K562 (cell line): ENCODE measurements at regions not wholly inside any gene's neighbourhood (a gene's known extent, or its start where the extent isn't known, plus 50 kb on each side); places are given as distances from the start of the nearest gene placed in this dataset.

Experiments
- ATAC-seq: fragments of 200-7000 bp; cut with Tn5 transposase; 3 replicates; pipeline ENCODE4 v1.9.1; 2020; ENCODE audit warnings: moderate library complexity
- BruUV-seq: library from RNA; stranded (reverse); fragments of 400-500 nt; replicated peaks from 2 replicates; lab custom pipeline; 2021; lab: Mats Ljungman, UMichigan
- CTCF ChIA-PET: fragments of 300-600 bp; formaldehyde crosslinking; extraction: SDS; loops from one replicate; lab custom pipeline; 2021; ENCODE audit warnings: low intra/inter-chr PET ratio; lab: Yijun Ruan, JAX
- POLR2A ChIA-PET: fragments of 300-600, 350-650 bp; sonication (Branson Sonifier 250); formaldehyde crosslinking; extraction: SDS; loops from one replicate; lab custom pipeline; 2021; ENCODE audit warnings: antibody characterized with exemption, inconsistent platforms; lab: Yijun Ruan, JAX
- DNase-seq, 4 experiments: peaks; one replicate each; pipeline versions ENCODE4 v3.0.0 to v3.0.0-alpha.2; 2011 to 2018; ENCODE audit warnings: low spot score in 3 of 4, mixed read lengths in 3 of 4; ENCODE audit errors: extremely low read depth in 1 of 4
- FAIRE-seq: peaks from 2 replicates; lab custom pipeline; 2011; peaks lifted over from hg19 to GRCh38; lab: Jason Lieb, UNC
- H2AFZ ChIP-seq: 2 replicates; pipeline ENCODE4 v1.6.0; 2011; ENCODE audit warnings: low read depth, low read length, control low read depth, inconsistent platforms
- H3K27ac ChIP-seq: fragments of 200-600 bp; 3 replicates; pipeline ENCODE4 v1.8.0; 2011; ENCODE audit warnings: low read depth, mild to moderate bottlenecking, control low read depth, inconsistent platforms, low read length, moderate library complexity, mixed read lengths; ENCODE audit errors: extremely low read depth
- H3K27me3 ChIP-seq, 2 experiments: fragments of 300-600 bp in 1 of 2; 2 replicates in 1 of 2; 3 replicates in 1 of 2; pipeline versions ENCODE4 v1.6.0 to v1.8.0; 2011; ENCODE audit warnings: inconsistent platforms in 2 of 2, low read length in 2 of 2, mild to moderate bottlenecking in 1 of 2, mixed read lengths in 1 of 2, moderate library complexity in 1 of 2; ENCODE audit not compliant: control insufficient read depth in 2 of 2, insufficient read depth in 2 of 2
- H3K36me3 ChIP-seq: fragments of 300-600 bp; 3 replicates; pipeline ENCODE4 v1.8.0; 2011; ENCODE audit warnings: mild to moderate bottlenecking, low read length, inconsistent platforms; ENCODE audit not compliant: control insufficient read depth, insufficient read depth
- H3K4me1 ChIP-seq, 2 experiments: fragments of 200-600 bp in 1 of 2; replicated peaks in 1 of 2; 2 replicates in 1 of 2; 3 replicates in 1 of 2; pipeline versions ENCODE4 v1.5.1 to v1.8.0; 2011; ENCODE audit warnings: inconsistent platforms in 2 of 2, low read length in 2 of 2, mild to moderate bottlenecking in 1 of 2, mixed read lengths in 1 of 2, moderate library complexity in 1 of 2; ENCODE audit not compliant: control insufficient read depth in 2 of 2, insufficient read depth in 2 of 2
- H3K4me2 ChIP-seq: 2 replicates; pipeline ENCODE4 v1.6.1; 2011; ENCODE audit warnings: low read length, control low read depth, inconsistent platforms, mixed read lengths; ENCODE audit not compliant: insufficient read depth
- H3K4me3 ChIP-seq: fragments of 200-600 bp; sonication (generic), shearing (Covaris generic); 2 replicates; pipeline ENCODE4 v1.5.1; 2016; ENCODE audit warnings: control low read depth, inconsistent platforms
- H3K79me2 ChIP-seq: fragments of 200-600 bp; 3 replicates; pipeline ENCODE4 v1.8.0; 2011; ENCODE audit warnings: low read length, inconsistent platforms; ENCODE audit not compliant: control insufficient read depth, insufficient read depth
- H3K9ac ChIP-seq, 2 experiments: 2 replicates each; pipeline versions ENCODE4 v1.6.0 to v1.6.1; 2011; ENCODE audit warnings: low read depth in 2 of 2, low read length in 2 of 2, control low read depth in 1 of 2, inconsistent platforms in 1 of 2, mild to moderate bottlenecking in 1 of 2, mixed read lengths in 1 of 2; ENCODE audit not compliant: insufficient read depth in 1 of 2
- H3K9me1 ChIP-seq: one replicate; pipeline ENCODE4 v1.6.0; 2011; ENCODE audit warnings: inconsistent platforms, mild to moderate bottlenecking, low read length, moderate library complexity; ENCODE audit not compliant: control insufficient read depth, insufficient read depth
- H3K9me3 ChIP-seq: replicated peaks from 2 replicates; pipeline ENCODE4 v1.5.1; 2011; ENCODE audit warnings: low read depth, low read length, inconsistent platforms; ENCODE audit not compliant: control insufficient read depth, insufficient read depth
- H4K20me1 ChIP-seq: replicated peaks from 2 replicates; pipeline ENCODE4 v1.6.1; 2011; ENCODE audit warnings: low read length, inconsistent platforms, mixed read lengths; ENCODE audit not compliant: control insufficient read depth, insufficient read depth
- GTF3C2 ChIP-seq: IDR thresholded peaks from 3 replicates; pipeline ENCODE4 v1.6.1; 2011; ENCODE audit warnings: borderline replicate concordance, mild to moderate bottlenecking, moderate library complexity; ENCODE audit not compliant: insufficient read length; ENCODE audit errors: extremely low read depth
- MEIS2 ChIP-seq: fragments of 450-650 bp; IDR thresholded peaks from 2 replicates; pipeline ENCODE4 v1.6.1; 2014; ENCODE audit warnings: mild to moderate bottlenecking; ENCODE audit not compliant: partially characterized antibody
- NR2C1 ChIP-seq, 2 experiments: fragments of 450-650 bp; IDR thresholded peaks; 2 replicates each; pipeline ENCODE4 v1.6.1; 2017; ENCODE audit warnings: mild to moderate bottlenecking in 2 of 2, antibody characterized with exemption in 1 of 2, inconsistent platforms in 1 of 2, missing compliant biosample characterization in 1 of 2, missing genetic modification characterization in 1 of 2
- XRCC5 ChIP-seq: fragments of 200-400 bp; formaldehyde crosslinking; IDR thresholded peaks from 2 replicates; pipeline ENCODE4 v1.6.1; 2017; ENCODE audit warnings: low read depth, mild to moderate bottlenecking, low read length
- ZNF212 ChIP-seq: fragments of 450-650 bp; formaldehyde crosslinking; IDR thresholded peaks from 2 replicates; pipeline ENCODE4 v1.4.0; 2020; ENCODE audit warnings: mild to moderate bottlenecking
- WGBS: fragments of 100-300 bp; shearing (Covaris generic); methylation state at CpG from one replicate; pipeline ENCODE4 v1.1.6; 2016; ENCODE audit warnings: low coverage, mixed read lengths; ENCODE audit not compliant: insufficient coverage; ENCODE audit errors: missing lambda C conversion rate; 5-methylcytosine and 5-hydroxymethylcytosine counted together
- in situ Hi-C: fragments of 300-500 bp; cut with MboI; formaldehyde crosslinking; loops from 4 replicates; pipeline ENCODE4 v1.15.0; 2018; ENCODE audit warnings: inconsistent platforms, mixed read lengths
- intact Hi-C: fragments of 100-400 bp; cut with micrococcal nuclease; formaldehyde crosslinking; loops from 2 replicates; pipeline ENCODE4 v1.14.2; 2022

GRCh38 chr5:66337626-66338226, 193.6 kb downstream of the SREK1 start:
- 5% methylated on average over 11 of the region's 11 CpGs for WGBS
- no TSS peak for BruUV-seq
- Histone ChIP-seq H3K4me2 (no peak overlapping the region), H3K4me3 (no peak overlapping the region), H3K4me1 (no peaks in the 10 kb centered on the region), H2AFZ (no peak overlapping the region), H3K9ac (no peak overlapping the region), H3K36me3 (no peaks in the 10 kb centered on the region), H3K27ac (no peak overlapping the region), H3K9me3 (no peaks in the 10 kb centered on the region), H3K9me1 (no peaks in the 10 kb centered on the region), H3K79me2 (no peaks in the 10 kb centered on the region), H3K27me3 (peaks cover 0 to 6% of the 10 kb centered on the region in 2 experiments; a peak in 1 of 5 replicates), H4K20me1 (no peaks in the 10 kb centered on the region; the same call in 1 of the 2 replicates)
- intact Hi-C loops, result no loop called here
- CTCF ChIA-PET, result no interaction called here
- ATAC-seq (no peak), DNase-seq (no peak), FAIRE-seq (no peak)
- TF ChIP-seq MEIS2 (no peak), ZNF212 (CRISPR knock-in tag) (no peak), GTF3C2 (no peak), XRCC5 (no peak), NR2C1 (IDR thresholded peaks at IDR 0.05) (no peak), NR2C1 (tag; IDR thresholded peaks at IDR 0.05) (no peak)
- POLR2A ChIA-PET, result interaction anchor here (0.6 to 1.4 kb wide), 5 partner anchors 10 to 1681 kb away, joined by 3 to 4 read pairs (median 3); no protein-coding TSS in a partner anchor
- in situ Hi-C loops, result no loop called here
